SK-N-DZ (cell line): ENCODE measurements at regions not wholly inside any gene's neighbourhood (a gene's known extent, or its start where the extent isn't known, plus 50 kb on each side); places are given as distances from the start of the nearest gene placed in this dataset.

Experiments
- DNase-seq: peaks from one replicate; pipeline ENCODE4 v3.0.0-alpha.2; 2015; ENCODE audit warnings: low spot score

GRCh38 chr18:70461323-70462077 is 172.7 kb downstream of the SOCS6 start:
- no peak for DNase-seq

DNA sequence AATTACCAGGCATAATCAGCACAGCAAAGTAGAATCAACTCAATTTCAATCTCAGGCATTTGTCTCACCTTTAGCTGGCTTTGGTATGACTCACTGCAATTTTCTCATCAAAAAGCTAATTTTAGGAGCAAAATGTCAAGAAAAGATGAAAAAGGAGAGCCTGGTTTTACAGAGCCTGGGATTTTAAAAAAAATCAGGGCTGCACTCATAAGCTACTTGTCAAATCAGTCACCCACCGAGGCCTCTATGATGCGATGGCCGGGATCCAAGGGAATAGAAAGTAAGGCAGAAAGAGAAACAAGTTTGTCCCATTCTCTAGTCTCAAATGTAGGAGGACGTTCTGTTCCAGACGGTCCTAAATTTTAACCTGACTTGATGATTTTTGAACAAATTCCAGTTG is 170.9 kb downstream of the SOCS6 start:
- DNase-seq = no peak

GRCh38 chr18:70459251-70459650 is 170.4 kb downstream of the SOCS6 start:
- no peak for DNase-seq

DNA sequence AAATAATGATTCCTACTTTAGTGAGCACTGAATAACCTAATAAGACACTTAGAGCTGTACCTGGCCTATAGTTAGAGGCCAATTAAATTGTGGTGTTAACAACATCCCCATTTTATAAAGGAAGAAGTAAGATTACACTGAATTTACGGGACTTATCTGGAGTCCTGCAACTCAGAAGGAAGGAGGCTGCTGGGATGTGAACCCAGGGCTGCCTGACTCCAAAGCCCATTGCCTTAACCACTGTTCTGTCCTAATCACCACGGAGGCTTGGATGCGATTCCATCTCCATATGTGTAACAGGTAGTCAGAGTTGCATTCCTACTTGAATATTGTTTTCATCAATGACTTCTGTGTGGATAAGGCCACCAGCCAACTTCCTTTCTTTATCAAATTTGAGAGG is 168.9 kb downstream of the SOCS6 start:
- no peak for DNase-seq

- no peak for DNase-seq
Observed at GRCh38 chr18:70457223-70457622, 168.4 kb downstream of the SOCS6 start.

DNA sequence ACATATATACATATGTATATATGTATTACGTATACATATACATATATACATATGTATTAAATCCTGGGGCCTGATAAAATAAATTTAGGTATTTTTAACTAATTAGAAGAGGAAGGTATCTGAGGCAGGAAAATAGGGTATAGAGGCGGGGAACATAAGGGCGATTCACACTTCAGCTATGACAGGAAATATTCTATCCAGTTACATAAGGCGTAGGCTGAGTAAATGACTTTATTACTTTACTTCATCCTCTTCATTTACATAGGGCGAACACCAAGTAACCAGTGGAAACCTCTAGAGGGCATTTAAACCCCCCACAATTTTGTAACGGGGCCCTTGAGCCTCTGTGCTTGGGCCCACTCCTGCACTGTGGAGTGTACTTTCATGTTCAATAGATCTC is 167.5 kb downstream of the SOCS6 start:
- DNase-seq = no peak

- no peak for DNase-seq
Observed at GRCh38 chr18:70455731-70456130, 166.9 kb downstream of the SOCS6 start.

DNA sequence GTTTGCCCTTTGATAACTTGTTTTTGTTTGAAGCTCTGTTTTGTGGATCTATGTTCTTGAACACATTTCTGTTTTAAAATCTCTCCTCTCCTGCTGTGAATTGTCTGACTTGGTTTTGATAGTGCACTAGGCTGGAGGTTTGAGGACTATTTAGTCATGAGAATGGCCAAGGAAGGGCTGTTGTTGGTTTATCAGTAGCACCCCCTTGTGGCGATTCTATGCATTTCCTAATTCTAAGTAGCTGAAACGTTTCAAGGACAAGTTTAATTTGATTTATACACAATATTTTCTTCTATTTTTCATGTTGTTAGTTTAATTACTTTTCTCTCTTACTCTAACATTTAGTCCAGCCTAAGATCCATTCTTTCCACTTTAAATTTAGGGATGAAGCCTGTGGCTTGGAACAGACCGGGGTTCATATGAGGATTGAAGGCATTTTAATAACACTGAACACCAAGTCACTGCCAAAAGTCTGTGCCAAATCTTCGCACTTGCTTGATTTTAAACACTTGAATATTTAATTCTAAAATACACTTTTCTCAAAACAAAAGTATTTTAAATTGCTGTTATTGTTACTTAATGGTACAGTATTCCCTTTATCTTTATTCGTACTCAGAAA is 166.0 kb downstream of the SOCS6 start:
- DNase-seq = peak; percentile 57

DNA sequence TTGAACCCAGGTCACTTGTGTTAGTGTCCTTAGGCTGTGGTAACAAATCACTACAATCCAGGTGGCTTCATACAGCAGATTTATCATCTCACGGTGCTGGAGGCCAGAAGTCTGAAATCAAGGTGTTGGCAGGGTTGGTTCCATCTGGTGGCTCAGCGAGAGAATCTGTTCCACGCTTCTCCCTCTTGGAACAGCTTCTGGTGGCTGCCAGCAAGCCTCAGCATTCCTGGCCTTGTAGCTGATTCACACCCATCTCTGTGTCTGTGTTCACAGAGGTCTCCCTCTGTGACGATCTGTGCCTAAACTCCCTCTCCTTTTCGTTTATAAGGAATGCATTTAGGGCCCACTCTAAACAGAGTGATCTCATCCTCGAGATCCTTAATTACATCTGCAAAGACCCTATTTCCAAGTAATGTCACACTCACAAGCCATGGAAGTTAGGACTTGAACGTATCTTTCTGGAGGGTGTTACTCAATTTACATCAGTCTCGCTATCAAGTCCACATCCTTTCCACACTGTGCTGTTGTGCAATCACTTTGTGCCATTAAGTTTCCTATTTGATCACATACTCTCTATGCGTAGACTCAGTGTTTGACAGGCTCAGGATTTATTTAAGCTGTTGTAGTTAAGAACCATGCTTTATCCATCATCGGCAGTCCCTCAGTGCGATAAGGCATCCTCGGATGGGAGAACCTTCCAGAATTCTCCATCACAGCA is 164.4 kb downstream of the SOCS6 start:
- DNase-seq = no peak

DNA sequence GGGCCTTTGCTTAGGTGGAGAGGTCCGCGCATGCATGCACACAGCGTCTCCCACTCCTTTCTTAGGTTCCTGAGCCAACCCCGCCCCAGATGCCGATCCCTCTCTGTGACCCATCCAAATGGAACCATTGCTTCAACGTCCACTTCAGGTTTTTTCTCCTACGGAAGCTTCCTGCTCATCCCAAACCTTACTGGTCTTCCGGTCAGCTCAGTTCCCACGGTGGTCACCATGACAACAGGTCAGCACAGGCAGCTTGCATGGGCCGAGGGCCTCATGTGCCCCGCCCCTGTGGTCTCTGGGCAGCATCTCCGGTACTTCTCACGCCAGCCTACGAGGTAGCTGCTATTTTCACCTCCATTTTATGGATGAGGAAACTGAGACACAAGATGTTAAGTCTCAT is 163.7 kb downstream of the SOCS6 start:
- DNase-seq = no peak

DNA sequence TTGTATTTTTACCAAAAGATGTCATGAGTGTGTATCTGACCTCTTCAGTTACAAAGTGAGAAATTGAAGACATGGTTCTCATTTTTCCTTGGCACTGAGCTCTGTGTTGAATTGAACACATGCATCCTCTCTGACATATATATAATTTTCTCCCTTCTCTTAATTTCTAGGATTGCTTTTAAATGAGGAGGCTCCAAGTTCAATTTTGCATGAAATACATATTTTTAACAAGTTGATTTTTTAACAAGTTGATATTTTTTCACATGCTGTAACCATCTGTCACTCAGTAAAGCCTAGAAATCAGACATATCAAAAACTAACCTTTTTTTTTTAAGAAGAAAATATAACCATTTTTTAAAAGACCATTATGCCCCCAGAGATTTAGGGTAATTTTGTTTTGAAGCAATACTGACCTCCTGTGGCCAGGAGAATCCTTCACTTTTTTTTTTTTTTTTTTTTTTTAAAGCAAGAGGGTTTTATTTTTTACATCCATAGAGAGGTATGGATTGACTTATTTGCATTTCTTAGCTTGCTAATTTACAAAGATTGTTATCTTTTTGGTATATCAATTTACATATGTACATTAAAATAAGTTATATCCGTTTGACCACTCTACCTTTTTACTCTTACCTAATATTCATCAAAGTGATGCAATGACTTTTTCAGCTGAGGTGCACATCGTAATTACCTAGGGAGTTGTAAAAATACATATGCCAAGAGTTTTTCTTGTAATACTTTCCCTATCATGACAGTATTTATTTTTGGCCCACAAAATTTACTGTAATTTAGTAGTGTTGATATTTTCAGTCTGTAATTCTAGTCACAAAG is 161.8 kb downstream of the SOCS6 start:
- DNase-seq = no peak

- DNase-seq = no peak
Observed at GRCh38 chr18:70448588-70448987, 159.7 kb downstream of the SOCS6 start.

- no peak for DNase-seq
Observed at GRCh38 chr18:70446063-70446462, 157.2 kb downstream of the SOCS6 start.

- DNase-seq = no peak
Observed at GRCh38 chr18:70442933-70443332, 154.1 kb downstream of the SOCS6 start.

DNA sequence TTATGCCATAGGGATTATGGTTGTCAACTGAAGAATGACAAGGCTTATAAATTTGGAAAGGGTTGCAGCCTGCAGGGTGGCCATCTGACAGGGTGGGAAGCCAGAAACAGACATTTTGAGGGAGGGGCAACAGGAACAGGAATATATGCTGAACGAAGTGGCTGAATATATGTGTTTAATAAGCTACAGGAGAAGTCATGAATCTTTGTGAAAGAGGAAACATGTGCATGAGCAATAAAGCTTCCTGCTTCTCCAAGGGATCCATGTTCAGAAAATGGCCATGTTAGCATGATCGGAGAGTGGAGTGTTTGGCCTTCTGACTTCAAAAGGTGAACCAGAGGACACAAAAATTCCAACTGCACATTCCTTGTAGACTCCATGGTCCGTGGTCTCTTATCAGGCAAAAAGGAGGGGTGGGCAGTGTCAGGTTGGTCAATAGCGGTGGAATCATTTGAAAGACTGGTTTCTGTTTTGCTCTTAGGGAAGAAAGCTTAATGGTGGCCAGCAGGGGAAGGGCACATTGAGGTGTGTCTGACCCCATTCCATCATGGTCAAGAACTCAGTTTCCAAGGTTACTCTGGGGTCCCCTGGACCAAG is 144.1 kb downstream of the SOCS6 start:
- no peak for DNase-seq

- no peak for DNase-seq
Observed at GRCh38 chr18:70431203-70431624, 142.4 kb downstream of the SOCS6 start.

DNA sequence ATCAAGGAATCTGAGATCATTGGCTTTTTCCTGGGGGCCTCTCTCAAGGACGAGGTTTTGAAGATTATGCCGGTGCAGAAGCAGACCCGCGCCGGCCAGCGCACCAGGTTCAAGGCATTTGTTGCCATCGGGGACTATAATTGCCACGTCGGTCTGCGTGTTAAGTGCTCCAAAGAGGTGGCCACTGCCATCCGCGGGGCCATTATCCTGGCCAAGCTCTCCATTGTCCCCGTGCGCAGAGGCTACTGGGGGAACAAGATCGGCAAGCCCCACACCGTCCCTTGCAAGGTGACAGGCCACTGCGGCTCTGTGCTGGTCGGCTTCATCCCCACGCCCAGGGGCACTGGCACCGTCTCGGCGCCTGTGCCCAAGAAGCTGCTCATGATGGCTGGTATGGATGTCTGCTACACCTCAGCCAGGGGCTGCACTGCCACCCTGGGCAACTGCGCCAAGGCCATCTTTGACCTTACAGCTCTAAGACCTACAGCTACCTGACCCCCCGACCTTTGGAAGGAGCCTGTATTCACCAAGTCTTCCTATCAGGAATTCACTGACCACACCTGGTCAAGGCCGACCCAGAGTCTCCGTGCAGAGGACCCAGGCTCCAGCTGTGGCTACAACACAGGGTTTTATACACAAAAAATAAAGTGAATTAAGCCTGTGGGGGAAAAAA is 141.8 kb downstream of the SOCS6 start:
- no peak for DNase-seq

DNA sequence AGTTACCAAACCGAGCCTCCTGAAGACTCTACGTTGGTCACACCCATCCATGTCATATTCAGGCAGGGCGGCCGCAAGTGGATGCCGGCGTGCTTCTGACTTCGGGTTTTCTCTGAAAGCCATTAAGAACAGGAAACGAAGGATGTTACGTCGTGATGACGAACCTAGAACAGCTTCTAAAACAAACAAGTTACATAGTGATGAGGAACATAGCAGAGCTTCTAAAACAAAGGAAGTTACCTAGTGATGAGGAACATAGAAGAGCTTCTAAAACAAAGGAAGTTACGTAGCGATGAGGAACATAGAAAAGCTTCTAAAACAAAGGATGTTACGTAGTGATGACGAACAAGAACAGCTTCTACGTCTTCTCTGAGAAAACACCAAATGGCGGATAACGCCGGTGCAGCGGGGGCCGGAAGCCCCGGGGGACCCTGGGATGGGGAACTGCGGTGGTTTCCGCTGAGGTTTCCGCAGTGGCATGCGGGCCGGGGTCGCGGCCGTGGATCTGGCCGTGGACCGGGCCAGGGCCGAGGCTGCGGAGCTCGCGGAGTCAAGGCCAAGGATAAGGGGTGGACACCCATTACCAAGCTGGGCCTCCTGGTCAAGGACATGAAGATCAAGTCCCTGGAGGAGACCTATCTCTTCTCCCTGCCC is 141.1 kb downstream of the SOCS6 start:
- DNase-seq = no peak

GRCh38 chr18:70428439-70428838 is 139.6 kb downstream of the SOCS6 start:
- DNase-seq = no peak

DNA sequence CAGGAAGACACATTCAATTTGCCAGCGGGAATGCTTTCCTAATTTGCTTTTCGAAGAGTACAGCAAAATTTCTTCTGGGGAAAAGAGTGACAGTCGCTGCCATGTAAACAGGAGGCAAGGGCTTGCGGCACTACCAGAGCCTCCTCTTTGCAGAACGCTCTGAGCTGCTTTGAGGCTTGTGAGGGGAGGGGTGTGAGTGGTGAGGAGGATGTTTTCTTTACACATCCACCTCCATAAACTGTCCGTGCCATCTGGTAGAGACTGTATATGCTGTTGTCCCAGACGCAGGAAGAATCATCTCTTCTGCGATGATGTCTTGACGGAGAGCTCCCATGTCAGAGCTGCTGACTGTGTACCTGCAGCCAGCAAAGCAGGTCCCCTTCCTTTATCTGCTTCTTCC is 138.0 kb downstream of the SOCS6 start:
- DNase-seq = no peak
